H1 (cell line): ENCODE measurements at regions not wholly inside any gene's neighbourhood (a gene's known extent, or its start where the extent isn't known, plus 50 kb on each side); places are given as distances from the start of the nearest gene placed in this dataset.

ENCODE experiments used
- CTCF ChIA-PET: fragments of 300-600 bp; sonication (Branson Sonifier 250); formaldehyde crosslinking; loops from one replicate; lab custom pipeline; 2021; ENCODE audit not compliant: partially characterized antibody; lab: Charles Lee
- POLR2A ChIA-PET: fragments of 300-600 bp; sonication (Branson Sonifier 250); formaldehyde crosslinking; loops from one replicate; lab custom pipeline; 2021; ENCODE audit warnings: inconsistent platforms; ENCODE audit not compliant: partially characterized antibody; lab: Charles Lee
- DNase-seq, 2 experiments: peaks; one replicate each; pipeline versions ENCODE4 v3.0.0 to v3.0.0-alpha.2; 2010 to 2022; ENCODE audit warnings: low spot score in 2 of 2, low read depth in 1 of 2, mixed read lengths in 1 of 2
- FAIRE-seq: peaks from 2 replicates; lab custom pipeline; 2011; peaks lifted over from hg19 to GRCh38; lab: Jason Lieb, UNC
- H2AFZ ChIP-seq: 2 replicates; pipeline ENCODE4 v1.8.1; 2012; ENCODE audit warnings: low read length, inconsistent platforms
- H2AK5ac ChIP-seq: 2 replicates; pipeline ENCODE4 v1.6.1; 2013; ENCODE audit warnings: low read depth, low read length
- H2BK120ac ChIP-seq: replicated peaks from 2 replicates; pipeline ENCODE3; 2013; ENCODE audit warnings: low read depth, low read length, inconsistent platforms
- H2BK12ac ChIP-seq: 2 replicates; pipeline ENCODE4 v1.6.1; 2013; ENCODE audit warnings: low read depth, low read length
- H2BK15ac ChIP-seq: 2 replicates; pipeline ENCODE4 v1.6.1; 2013; ENCODE audit warnings: low read length
- H2BK20ac ChIP-seq: 2 replicates; pipeline ENCODE4 v1.6.1; 2013; ENCODE audit warnings: low read length
- H2BK5ac ChIP-seq: 2 replicates; pipeline ENCODE4 v1.6.1; 2013; ENCODE audit warnings: low read depth, low read length
- H3K14ac ChIP-seq: 2 replicates; pipeline ENCODE4 v1.6.1; 2013; ENCODE audit warnings: inconsistent platforms; ENCODE audit not compliant: insufficient read length
- H3K18ac ChIP-seq: 2 replicates; pipeline ENCODE4 v1.6.1; 2013; ENCODE audit warnings: low read length; ENCODE audit errors: extremely low read depth
- H3K23ac ChIP-seq: 2 replicates; pipeline ENCODE4 v1.6.1; 2013; ENCODE audit warnings: inconsistent platforms; ENCODE audit not compliant: insufficient read length
- H3K23me2 ChIP-seq: 2 replicates; pipeline ENCODE4 v1.6.1; 2013; ENCODE audit warnings: low read depth, low read length
- H3K27ac ChIP-seq: 2 replicates; pipeline ENCODE4 v1.6.1; 2011; ENCODE audit warnings: low read depth, low read length, inconsistent platforms
- H3K27me3 ChIP-seq, 4 experiments: replicated peaks in 1 of 4; 1 replicate in 1 of 4; 2 replicates in 3 of 4; pipeline versions ENCODE4 v1.6.1 to v1.8.1; 2011 to 2013; ENCODE audit warnings: low read length in 3 of 4, mild to moderate bottlenecking in 3 of 4, inconsistent platforms in 2 of 4, mixed read lengths in 2 of 4, moderate library complexity in 1 of 4; ENCODE audit not compliant: control insufficient read depth in 3 of 4, insufficient read depth in 3 of 4; ENCODE audit errors: extremely low read depth in 1 of 4
- H3K36me3 ChIP-seq, 4 experiments: 2 replicates each; pipeline versions ENCODE4 v1.6.1 to v1.8.1; 2011 to 2013; ENCODE audit warnings: mild to moderate bottlenecking in 4 of 4, low read length in 3 of 4, moderate library complexity in 2 of 4, control low read depth in 1 of 4, inconsistent platforms in 1 of 4; ENCODE audit not compliant: insufficient read depth in 4 of 4, control insufficient read depth in 2 of 4
- H3K4ac ChIP-seq: replicated peaks from 2 replicates; pipeline ENCODE3; 2013; ENCODE audit warnings: low read length, low read depth, mixed read lengths, inconsistent platforms; ENCODE audit not compliant: insufficient read length
- H3K4me1 ChIP-seq, 4 experiments: replicated peaks in 1 of 4; 1 replicate in 1 of 4; 2 replicates in 3 of 4; pipeline versions ENCODE4 v1.6.1 to v1.8.1; 2011 to 2013; ENCODE audit warnings: low read length in 3 of 4, inconsistent platforms in 2 of 4, mixed read lengths in 1 of 4; ENCODE audit not compliant: insufficient read depth in 4 of 4, control insufficient read depth in 3 of 4
- H3K4me2 ChIP-seq, 2 experiments: 2 replicates each; pipeline versions ENCODE4 v1.6.1 to v1.8.1; 2011 to 2013; ENCODE audit warnings: low read depth in 2 of 2, low read length in 2 of 2, control low read depth in 1 of 2, inconsistent platforms in 1 of 2, mild to moderate bottlenecking in 1 of 2; ENCODE audit not compliant: insufficient read depth in 1 of 2
- H3K4me3 ChIP-seq, 4 experiments: fragments of 200-600, 300-600 bp in 1 of 4; sonication (generic), shearing (Covaris generic), sonication (Bioruptor Twin) in 1 of 4; 2 replicates each; pipeline versions ENCODE4 v1.5.1 to v1.8.1; 2011 to 2016; ENCODE audit warnings: low read length in 4 of 4, low read depth in 3 of 4, control low read depth in 2 of 4, inconsistent platforms in 2 of 4, mild to moderate bottlenecking in 2 of 4, mixed read lengths in 1 of 4, moderate library complexity in 1 of 4; ENCODE audit not compliant: insufficient read depth in 2 of 4; ENCODE audit errors: extremely low read depth in 1 of 4
- H3K56ac ChIP-seq: replicated peaks from 2 replicates; pipeline ENCODE3; 2013; ENCODE audit warnings: low read depth, mild to moderate bottlenecking, mixed read lengths, low read length, inconsistent platforms; ENCODE audit not compliant: insufficient read length
- H3K79me1 ChIP-seq: 2 replicates; pipeline ENCODE4 v1.6.1; 2013; ENCODE audit warnings: low read depth, low read length, control low read depth
- H3K79me2 ChIP-seq, 2 experiments: 2 replicates each; pipeline versions ENCODE4 v1.6.1 to v1.8.1; 2012 to 2013; ENCODE audit warnings: low read length in 2 of 2, mild to moderate bottlenecking in 2 of 2, inconsistent platforms in 1 of 2; ENCODE audit not compliant: insufficient read depth in 2 of 2, control insufficient read depth in 1 of 2
- H3K9ac ChIP-seq, 4 experiments: replicated peaks in 1 of 4; 1 replicate in 1 of 4; 2 replicates in 3 of 4; pipeline versions ENCODE4 v1.6.1 to v1.8.1; 2011 to 2013; ENCODE audit warnings: low read depth in 3 of 4, low read length in 3 of 4, control low read depth in 2 of 4, mild to moderate bottlenecking in 2 of 4, moderate library complexity in 2 of 4, inconsistent platforms in 1 of 4; ENCODE audit errors: extremely low read depth in 1 of 4
- H3K9me3 ChIP-seq, 2 experiments: 2 replicates each; pipeline versions ENCODE4 v1.6.1 to v1.8.1; 2012 to 2013; ENCODE audit warnings: mild to moderate bottlenecking in 2 of 2, moderate library complexity in 2 of 2, control low read depth in 1 of 2, inconsistent platforms in 1 of 2, low read depth in 1 of 2, low read length in 1 of 2, mixed read lengths in 1 of 2; ENCODE audit not compliant: insufficient read depth in 2 of 2
- H4K20me1 ChIP-seq, 2 experiments: replicated peaks in 1 of 2; 2 replicates each; pipeline versions ENCODE3 to v1.8.1; 2011 to 2013; ENCODE audit warnings: inconsistent platforms in 2 of 2, low read length in 2 of 2, mild to moderate bottlenecking in 1 of 2; ENCODE audit not compliant: insufficient read depth in 2 of 2, control insufficient read depth in 1 of 2
- H4K5ac ChIP-seq: 2 replicates; pipeline ENCODE4 v1.6.1; 2013; ENCODE audit warnings: low read length, low read depth, mixed read lengths, inconsistent platforms; ENCODE audit not compliant: insufficient read length
- H4K8ac ChIP-seq: 2 replicates; pipeline ENCODE4 v1.8.0; 2013; ENCODE audit warnings: mild to moderate bottlenecking, moderate library complexity, low read length, inconsistent platforms; ENCODE audit not compliant: insufficient read depth; ENCODE audit errors: extremely low read depth
- H4K91ac ChIP-seq: replicated peaks from 2 replicates; pipeline ENCODE3; 2013; ENCODE audit warnings: low read length, mixed read lengths, inconsistent platforms; ENCODE audit not compliant: insufficient read length
- CBX8 ChIP-seq: fragments of 300-800, 300-1000 bp; sonication (generic); IDR thresholded peaks from 2 replicates; pipeline ENCODE4 v1.7.1; 2016; ENCODE audit warnings: low read depth, low read length, borderline replicate concordance
- EP300 ChIP-seq, 2 experiments: IDR thresholded peaks; 1 replicate in 1 of 2; 2 replicates in 1 of 2; pipeline ENCODE4 v1.6.1; 2011 to 2012; ENCODE audit warnings: low read depth in 2 of 2, low read length in 2 of 2, mild to moderate bottlenecking in 2 of 2, borderline replicate concordance in 1 of 2, inconsistent platforms in 1 of 2, moderate library complexity in 1 of 2
- MAX ChIP-seq: IDR thresholded peaks from 2 replicates; pipeline ENCODE4 v1.6.1; 2012; ENCODE audit warnings: inconsistent platforms
- SAP30 ChIP-seq: fragments of 300-600 bp; sonication (generic); IDR thresholded peaks from 2 replicates; pipeline ENCODE4 v1.7.1; 2012; ENCODE audit warnings: low read length, moderate library complexity, mild to moderate bottlenecking, inconsistent platforms; ENCODE audit not compliant: insufficient read depth, insufficient replicate concordance
- SIRT6 ChIP-seq: IDR thresholded peaks from one replicate; pipeline ENCODE4 v1.7.1; 2012; ENCODE audit warnings: low read length, inconsistent platforms
- SUZ12 ChIP-seq: fragments of 200-600 bp; sonication (generic); IDR thresholded peaks from 2 replicates; pipeline ENCODE4 v1.6.1; 2012; ENCODE audit warnings: mild to moderate bottlenecking, inconsistent platforms, low read length, moderate library complexity, mixed read lengths
- WGBS, 2 experiments: shearing (Covaris generic) in 1 of 2; methylation state at CpG; one replicate each; pipeline versions ENCODE4 v1.1.6 to v1.1.7; 2013 to 2015; ENCODE audit warnings: low lambda C conversion rate in 2 of 2, mixed read lengths in 2 of 2, inconsistent platforms in 1 of 2, low coverage in 1 of 2, missing lambda C conversion rate in 1 of 2; ENCODE audit not compliant: insufficient replicate concordance in 2 of 2, insufficient coverage in 1 of 2, insufficient read length in 1 of 2; ENCODE audit errors: extremely low coverage in 1 of 2, missing lambda C conversion rate in 1 of 2; 5-methylcytosine and 5-hydroxymethylcytosine counted together

DNA sequence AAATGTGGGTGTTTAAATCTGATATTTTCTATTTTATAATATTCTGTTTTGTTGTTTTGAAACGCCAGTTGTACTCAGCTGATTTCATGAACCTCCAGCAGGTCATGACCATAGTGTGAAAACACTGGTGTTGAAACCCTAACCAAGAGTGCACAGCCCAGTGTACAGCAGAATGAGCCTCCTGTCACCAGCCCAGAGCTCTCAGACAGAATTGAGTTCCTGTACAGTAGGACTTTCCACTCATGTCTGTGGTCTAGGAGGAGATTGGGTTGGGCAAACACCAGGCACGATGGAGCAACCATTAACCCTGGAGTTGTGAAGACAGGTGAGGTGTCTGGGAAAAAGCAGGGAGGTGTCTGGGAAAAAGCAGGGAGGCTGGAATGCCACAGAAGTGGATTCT, 908.8 kb downstream of the VRK1 start:
- Histone ChIP-seq H3K79me2 (no peaks in the 10 kb centered on the region), H2AFZ (no peak overlapping the region), H2BK20ac (no peak overlapping the region), H4K8ac (no peak overlapping the region), H3K18ac (no peak overlapping the region), H3K23me2 (no peaks in the 10 kb centered on the region), H3K4ac (no peak overlapping the region), H3K23ac (no peak overlapping the region), H3K4me1 (peaks cover 0 to 12% (median 2%) of the 10 kb centered on the region in 4 experiments; a peak in 3 of 7 replicates), H3K27ac (no peak overlapping the region), H4K5ac (no peak overlapping the region), H3K27me3 (no peaks in the 10 kb centered on the region; a peak in 1 of 7 replicates), H2BK12ac (no peak overlapping the region), H3K4me3 (no peak overlapping the region)
- no peak for DNase-seq
- no peak for TF ChIP-seq SIRT6
- TF ChIP-seq CBX8: no peak
- no peak for TF ChIP-seq SAP30
- no peak for TF ChIP-seq MAX
- TF ChIP-seq EP300 (IDR thresholded peaks at IDR 0.05; ENCODE audit: borderline replicate concordance in 1 of 2, low read depth in 2 of 2, low read length in 2 of 2): no peak
- TF ChIP-seq SUZ12: no peak
- TF ChIP-seq, all 59 proteins: peak for 0
- 100% methylated on average over 2 of the region's 2 CpGs; no CpG with 5 or more reads in 1 of the 2 experiments for WGBS, 2 experiments
- H4K91ac ChIP-seq: no peak overlapping the region
- no peaks in the 10 kb centered on the region for H3K79me1 ChIP-seq
- no peak overlapping the region for H3K14ac ChIP-seq
- no peak overlapping the region for H3K56ac ChIP-seq
- no peak overlapping the region for H2AK5ac ChIP-seq
- no peak overlapping the region for H3K9ac ChIP-seq
- no peak overlapping the region for H2BK120ac ChIP-seq
- ChIA-PET POLR2A (no interaction called here), CTCF (no interaction called here)
- no peak overlapping the region; the same call in 1 of the 2 replicates for H2BK5ac ChIP-seq
- no peaks in the 10 kb centered on the region for H4K20me1 ChIP-seq
- H3K9me3 ChIP-seq: peaks cover 0 to 6% of the 10 kb centered on the region in 2 experiments; a peak in 3 of 4 replicates
- H3K36me3 ChIP-seq: no peaks in the 10 kb centered on the region
- FAIRE-seq: no peak
- no peak overlapping the region for H3K4me2 ChIP-seq
- H2BK15ac ChIP-seq: no peak overlapping the region
